Stimulated activated CD4-positive, alpha-beta T cell treated with anti-CD3 and anti-CD28 coated beads, Interleukin-12 subunit alpha, Interleukin-12 subunit beta, amount 100 ng/mL, for 24 hours (primary cell): ENCODE measurements at regions not wholly inside any gene's neighbourhood (a gene's known extent, or its start where the extent isn't known, plus 50 kb on each side); places are given as distances from the start of the nearest gene placed in this dataset.

Source experiments
- DNase-seq, 2 experiments: peaks; one replicate each; pipeline ENCODE4 v3.0.0-alpha.2; 2020; ENCODE audit warnings: low read depth in 2 of 2

DNA sequence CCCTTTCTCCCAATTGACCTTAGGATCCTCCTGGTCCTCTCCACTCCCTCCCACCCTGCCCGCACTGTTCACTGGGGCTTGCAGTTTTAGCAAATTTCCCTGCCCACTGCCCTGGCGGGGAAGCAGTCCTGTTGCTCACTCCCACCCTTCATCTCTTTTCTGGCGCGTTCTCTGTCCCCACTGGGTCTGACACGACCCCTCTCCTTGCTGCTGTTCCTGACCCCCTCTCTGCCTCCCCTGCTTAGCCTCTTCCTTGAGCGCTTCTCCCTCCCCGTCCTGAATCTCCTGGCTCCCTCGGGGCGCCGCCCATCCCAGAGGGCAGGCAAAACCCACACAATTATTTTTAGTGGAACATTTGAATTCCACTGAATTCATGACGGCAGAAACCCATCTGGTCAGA lies 1796.4 kb downstream of the TP53TG3F start:
- DNase-seq = no peak

DNA sequence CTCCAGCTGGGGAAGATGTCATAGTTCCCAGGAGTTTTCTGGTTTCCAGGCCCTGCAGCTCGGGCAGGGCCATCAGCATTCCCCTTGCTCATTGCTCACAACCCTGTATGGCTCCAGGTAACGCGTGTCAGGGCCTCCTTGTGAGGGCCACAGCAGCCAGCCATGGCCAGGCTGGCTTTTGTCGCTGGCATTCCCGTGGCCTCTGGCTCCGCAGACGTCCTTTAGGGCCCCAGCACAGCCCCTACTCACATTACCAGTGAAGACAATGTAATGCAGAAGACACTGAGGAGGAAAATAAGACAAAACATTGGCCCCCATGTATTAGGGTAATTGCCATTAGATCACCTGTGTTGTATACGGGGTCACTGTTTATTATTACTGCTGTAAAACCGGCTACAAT lies 1799.0 kb downstream of the TP53TG3F start:
- no peak for DNase-seq

DNA sequence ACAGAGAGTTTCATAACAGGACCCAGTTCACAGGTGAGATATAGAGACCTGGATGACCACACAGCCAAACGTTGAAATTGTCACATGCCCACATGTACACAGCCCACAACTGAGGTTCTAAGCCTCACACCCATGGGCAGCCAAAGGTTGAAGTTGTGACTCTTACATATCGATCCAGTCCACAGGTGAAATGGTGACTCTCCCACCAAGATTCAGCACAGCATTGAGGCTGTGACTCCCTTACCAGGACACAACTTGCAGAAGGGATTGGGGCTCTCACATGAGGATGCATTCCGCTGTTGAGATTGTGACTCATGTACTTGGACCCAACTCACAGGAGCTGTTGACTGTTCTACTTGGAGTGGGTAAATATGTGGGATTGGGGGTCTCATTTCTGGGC lies 1836.4 kb downstream of the TP53TG3F start:
- no peak for DNase-seq

GRCh38 chr16:35296962-35297653 lies 1837.7 kb downstream of the TP53TG3F start:
- no peak for DNase-seq

- no peak for DNase-seq
Measured at GRCh38 chr16:35298460-35299243, 1839.2 kb downstream of the TP53TG3F start.

DNA sequence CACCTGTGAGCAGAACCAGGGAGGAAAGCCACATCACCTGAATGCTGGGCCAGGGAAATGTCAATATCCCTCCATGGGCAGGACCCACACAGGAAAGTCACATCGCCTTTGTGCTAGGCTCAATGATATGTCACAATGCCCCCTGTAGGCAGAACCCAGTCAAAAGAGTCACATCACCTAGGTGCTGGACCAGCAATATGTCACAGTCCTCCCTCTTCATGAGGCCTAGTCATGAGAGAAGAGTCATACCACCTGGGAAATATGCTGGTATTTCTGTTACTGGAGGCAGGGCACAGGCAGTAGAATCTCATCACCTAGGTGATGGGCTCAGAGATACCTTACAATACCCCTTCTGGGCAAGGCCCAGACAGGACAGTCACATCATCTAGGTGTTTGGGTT lies 1843.4 kb downstream of the TP53TG3F start:
- DNase-seq = no peak

DNA sequence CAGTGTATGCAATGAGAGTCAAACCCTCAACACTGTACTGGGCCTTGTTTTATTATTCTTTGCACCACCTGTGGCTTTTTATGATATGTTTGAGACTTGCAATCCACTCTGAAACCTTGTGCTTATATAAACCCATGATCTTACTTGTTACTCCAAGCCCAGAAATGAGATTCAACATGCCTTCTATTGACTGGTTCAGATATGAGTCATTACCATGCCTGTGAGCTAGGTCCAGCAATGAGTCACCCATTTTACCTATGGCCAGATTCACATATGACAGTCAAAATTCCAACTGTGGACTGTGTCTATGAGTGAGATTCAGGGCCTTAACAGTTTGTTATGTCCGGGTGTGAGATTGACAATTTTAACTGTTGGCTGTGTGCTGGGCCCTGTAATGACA lies 1846.1 kb downstream of the TP53TG3F start:
- no peak for DNase-seq

GRCh38 chr16:35306915-35307314 lies 1847.5 kb downstream of the TP53TG3F start:
- no peak for DNase-seq

DNA sequence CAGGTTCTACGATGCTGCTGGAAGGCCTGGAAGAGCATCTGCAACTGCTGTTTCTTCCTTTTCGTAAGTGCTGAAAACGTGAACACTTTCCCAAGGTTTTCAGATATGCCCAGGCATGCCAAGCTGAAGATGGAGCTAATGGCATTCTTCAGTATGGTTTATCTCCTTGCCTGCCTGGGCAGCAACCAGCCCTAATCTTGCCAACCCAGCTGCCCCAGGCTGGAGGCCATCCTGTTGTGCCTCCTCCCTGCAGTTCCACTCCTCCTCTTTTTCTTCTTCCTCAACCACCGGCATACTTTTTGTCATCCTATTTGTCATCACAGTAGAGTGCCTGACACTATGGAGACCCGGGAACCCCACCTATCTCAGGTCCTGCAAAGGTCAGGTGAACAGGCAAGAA lies 1849.3 kb downstream of the TP53TG3F start:
- DNase-seq = no peak

GRCh38 chr16:35310999-35311398 lies 1851.6 kb downstream of the TP53TG3F start:
- no peak for DNase-seq

GRCh38 chr16:35311475-35311874 lies 1852.1 kb downstream of the TP53TG3F start:
- DNase-seq = no peak

DNA sequence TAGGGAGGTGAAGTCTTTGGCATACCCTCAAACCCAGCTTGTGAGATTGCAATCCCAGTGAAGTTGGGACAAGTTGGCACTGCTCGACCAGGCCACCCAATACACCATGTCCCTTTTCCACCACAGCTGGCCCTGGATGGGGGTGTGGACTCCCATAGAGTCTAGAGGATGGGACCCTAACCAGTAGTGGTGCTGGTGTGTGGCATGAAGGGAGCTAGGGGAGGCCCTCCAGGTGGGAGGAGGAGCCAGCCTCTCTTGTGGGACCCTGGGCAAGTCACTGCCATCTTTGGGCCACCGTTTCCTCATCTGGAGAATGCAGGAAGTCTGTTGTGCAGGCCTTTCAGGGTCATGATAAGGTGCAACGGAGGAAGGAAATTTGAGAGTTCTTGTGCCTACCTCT lies 1854.9 kb downstream of the TP53TG3F start:
- DNase-seq = no peak

DNA sequence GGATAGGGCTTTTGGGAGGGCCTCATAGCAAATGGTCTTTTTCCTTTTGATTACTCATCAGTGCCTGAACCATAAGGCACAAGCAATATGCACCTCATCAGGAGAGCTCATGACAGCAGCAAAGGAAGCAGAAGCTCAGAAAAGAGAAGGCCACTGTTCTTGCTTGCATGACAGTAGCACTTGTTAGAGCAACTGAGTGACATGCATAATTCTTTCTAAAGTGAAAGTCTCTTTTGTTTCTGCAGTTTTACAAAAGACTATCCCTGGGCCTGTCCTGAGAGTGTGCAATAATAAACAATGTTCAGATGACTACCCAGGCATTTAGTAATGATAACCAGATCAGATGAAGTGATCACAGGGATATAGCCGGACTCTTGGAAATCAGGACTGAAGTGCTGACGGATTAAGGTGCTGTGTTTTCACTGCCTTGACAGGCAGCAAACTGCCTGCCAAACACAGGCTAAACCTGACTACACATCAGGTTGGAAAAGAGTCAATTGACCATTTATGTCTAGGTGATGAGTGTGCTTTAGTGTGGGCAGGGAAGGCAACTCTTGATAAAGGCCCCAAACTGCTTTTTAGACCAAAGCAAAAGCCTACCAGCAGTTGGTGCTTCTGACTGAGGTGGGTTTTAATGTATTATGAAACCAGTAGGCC lies 1860.3 kb downstream of the TP53TG3F start:
- DNase-seq = no peak

DNA sequence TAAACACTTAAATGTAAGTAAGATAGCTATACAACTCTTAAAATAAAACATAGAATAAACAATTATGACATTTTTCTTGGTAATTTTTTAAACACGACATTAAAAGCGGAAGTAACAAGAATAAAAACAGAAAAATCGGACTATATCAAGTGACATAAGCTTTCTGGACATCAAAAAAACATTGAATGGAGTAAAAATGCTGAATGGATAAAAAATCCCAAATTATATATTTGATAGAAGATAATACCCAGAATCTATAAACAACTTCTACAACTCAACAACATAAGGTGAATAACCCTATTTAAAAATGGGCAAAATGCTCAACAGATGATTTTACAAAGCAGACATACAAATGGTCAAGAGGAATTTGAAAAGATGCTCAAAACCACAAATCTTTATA lies 1866.5 kb downstream of the TP53TG3F start:
- no peak for DNase-seq

DNA sequence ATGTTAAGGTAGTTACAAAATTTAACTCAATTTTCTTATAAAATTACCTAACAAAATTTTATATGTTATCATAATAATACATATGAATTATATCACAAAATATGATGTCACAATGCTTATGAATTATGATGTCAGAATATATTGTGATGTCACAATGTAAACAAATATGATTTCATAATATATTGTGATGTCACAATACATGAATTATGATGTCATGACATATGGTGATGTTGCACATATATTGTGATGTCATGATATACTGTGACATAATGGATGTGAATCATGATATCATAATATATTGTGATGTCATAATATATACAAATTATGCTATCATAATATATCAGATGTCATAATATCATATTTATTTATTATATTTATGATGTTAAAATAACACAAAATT lies 1879.9 kb downstream of the TP53TG3F start:
- DNase-seq = no peak

GRCh38 chr16:35342012-35342411 lies 1882.6 kb downstream of the TP53TG3F start:
- DNase-seq = no peak

GRCh38 chr16:35344012-35344762 lies 1884.8 kb downstream of the TP53TG3F start:
- no peak for DNase-seq

DNA sequence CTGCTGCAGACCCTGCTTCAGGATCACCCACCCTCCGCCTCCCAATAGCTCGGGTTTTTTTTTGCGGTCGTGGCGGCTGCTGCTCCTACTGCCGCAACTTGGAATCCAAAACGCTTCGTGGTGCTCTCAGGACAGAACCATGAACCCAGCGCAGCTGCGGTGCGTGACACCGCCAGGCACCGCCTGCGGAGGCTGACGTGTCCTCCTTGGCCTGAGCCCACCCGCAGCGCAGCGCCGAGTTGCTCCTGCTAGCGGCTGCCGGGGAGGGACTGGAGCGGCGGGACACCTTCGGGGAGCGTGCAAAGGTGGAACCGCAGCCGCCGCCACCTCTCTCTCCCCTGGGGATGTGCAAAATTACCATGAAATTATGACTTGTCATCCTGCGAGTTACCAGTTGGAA lies 1893.0 kb downstream of the TP53TG3F start:
- no peak for DNase-seq

GRCh38 chr16:35363510-35363909 lies 1904.1 kb downstream of the TP53TG3F start:
- no peak for DNase-seq

DNA sequence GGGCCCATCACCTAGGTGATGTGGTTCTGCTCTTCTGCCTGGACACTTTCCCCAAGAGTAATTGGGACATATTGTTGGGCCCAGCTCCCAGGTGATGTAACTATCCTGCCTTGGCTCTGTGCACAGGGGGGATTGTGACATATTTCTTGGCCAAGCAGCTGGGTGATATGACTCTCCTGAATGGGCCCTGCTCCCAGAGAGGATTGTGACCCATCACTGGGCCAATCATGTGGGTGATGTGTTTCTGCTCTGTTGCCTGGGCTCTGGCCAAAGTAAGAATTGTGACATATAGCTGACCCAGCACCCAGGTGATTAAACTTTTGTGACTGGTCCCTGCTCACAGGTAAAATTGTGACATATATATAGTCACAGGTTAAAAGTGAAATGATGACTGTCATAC lies 1904.9 kb downstream of the TP53TG3F start:
- DNase-seq = no peak

DNA sequence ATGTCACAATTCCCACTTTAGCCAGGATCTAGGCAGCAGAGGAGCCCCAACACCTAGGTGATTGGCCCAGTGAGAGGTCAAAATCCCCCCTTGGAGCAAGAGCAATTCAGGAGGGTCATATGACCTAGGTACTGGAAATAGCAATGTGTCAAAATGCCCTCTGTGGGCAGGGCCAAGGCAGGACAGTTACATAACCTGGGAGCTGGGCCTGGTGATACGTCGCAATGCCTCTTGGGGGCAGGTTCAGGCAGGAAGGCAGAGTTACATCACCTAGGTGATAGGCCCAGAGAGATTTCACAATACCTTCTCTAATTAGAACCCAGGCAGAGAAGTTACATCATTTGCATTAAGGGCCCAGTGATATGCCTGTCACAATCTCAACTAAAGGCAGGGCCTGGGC lies 1906.3 kb downstream of the TP53TG3F start:
- no peak for DNase-seq

DNA sequence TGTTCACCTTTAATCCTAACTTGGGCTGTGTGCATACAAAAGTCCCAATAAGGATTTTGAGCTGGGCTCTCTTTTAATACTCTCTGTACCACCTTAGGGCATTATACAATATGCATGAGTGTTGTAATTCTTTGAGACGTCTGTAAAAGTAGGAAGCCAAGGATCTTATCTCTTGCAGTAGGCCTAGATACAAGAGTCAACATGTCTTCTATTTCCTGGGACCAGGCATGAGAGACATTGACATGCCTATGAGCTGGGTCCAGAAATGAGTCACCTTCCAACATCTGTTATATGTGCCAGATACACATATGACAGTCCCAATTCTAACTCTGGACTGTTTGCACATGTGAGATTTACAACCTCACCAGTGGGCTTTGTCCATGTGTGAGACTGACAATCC lies 1911.2 kb downstream of the TP53TG3F start:
- DNase-seq = no peak
